Midbrain (tissue), 1 donor: ENCODE measurements at regions not wholly inside any gene's neighbourhood (a gene's known extent, or its start where the extent isn't known, plus 50 kb on each side); places are given as distances from the start of the nearest gene placed in this dataset.
"Not testable (repeated sequence)": the region's sequence is repeated elsewhere in the genome, so short reads cannot be mapped to it uniquely, and the experiment has no call there.

Source experiments
- DNase-seq: peaks from one replicate; lab custom pipeline; 2025; lab: John Stamatoyannopoulos, UW

- no peak for DNase-seq
These were observed 1933.6 kb upstream of the LRRTM1 start for GRCh38 chr2:82237994-82238662.

GRCh38 chr2:82234283-82234874 lies 1929.8 kb upstream of the LRRTM1 start:
- DNase-seq = no peak

GRCh38 chr2:82233806-82234205 lies 1929.3 kb upstream of the LRRTM1 start:
- no peak for DNase-seq

GRCh38 chr2:82230406-82230805 lies 1925.9 kb upstream of the LRRTM1 start:
- DNase-seq = no peak

- no peak for DNase-seq
These were observed 1921.9 kb upstream of the LRRTM1 start for GRCh38 chr2:82226441-82226840.

GRCh38 chr2:82224301-82224940 lies 1919.9 kb upstream of the LRRTM1 start:
- DNase-seq = no peak

GRCh38 chr2:82215212-82215611 lies 1910.7 kb upstream of the LRRTM1 start:
- no peak for DNase-seq

- DNase-seq = no peak
These were observed 1894.9 kb upstream of the LRRTM1 start for GRCh38 chr2:82199493-82199852.

- no peak for DNase-seq
These were observed 1894.4 kb upstream of the LRRTM1 start for GRCh38 chr2:82198809-82199492.

- DNase-seq = no peak
These were observed 1877.7 kb upstream of the LRRTM1 start for GRCh38 chr2:82182270-82182669.

- DNase-seq = not testable (repeated sequence)
These were observed 1870.7 kb upstream of the LRRTM1 start for GRCh38 chr2:82175210-82175609.

GRCh38 chr2:82172483-82172882 lies 1867.9 kb upstream of the LRRTM1 start:
- DNase-seq = no peak

GRCh38 chr2:82169379-82169778 lies 1864.8 kb upstream of the LRRTM1 start:
- DNase-seq = no peak

GRCh38 chr2:82165377-82165776 lies 1860.8 kb upstream of the LRRTM1 start:
- no peak for DNase-seq

- no peak for DNase-seq
These were observed 1853.6 kb upstream of the LRRTM1 start for GRCh38 chr2:82158150-82158549.

- no peak for DNase-seq
These were observed 1850.9 kb upstream of the LRRTM1 start for GRCh38 chr2:82155469-82155868.

- no peak for DNase-seq
These were observed 1838.8 kb upstream of the LRRTM1 start for GRCh38 chr2:82143343-82143742.

- no peak for DNase-seq
These were observed 1835.5 kb upstream of the LRRTM1 start for GRCh38 chr2:82139979-82140611.

GRCh38 chr2:82137441-82137840 lies 1832.9 kb upstream of the LRRTM1 start:
- DNase-seq = no peak

GRCh38 chr2:82128051-82128450 lies 1823.5 kb upstream of the LRRTM1 start:
- no peak for DNase-seq

- DNase-seq = no peak
These were observed 1820.1 kb upstream of the LRRTM1 start for GRCh38 chr2:82124629-82125028.

- no peak for DNase-seq
These were observed 1816.1 kb upstream of the LRRTM1 start for GRCh38 chr2:82120654-82121053.
